ENCODE measurements at regions not wholly inside any gene's neighbourhood (a gene's known extent, or its start where the extent isn't known, plus 50 kb on each side); places are given as distances from the start of the nearest gene placed in this dataset.

DNA sequence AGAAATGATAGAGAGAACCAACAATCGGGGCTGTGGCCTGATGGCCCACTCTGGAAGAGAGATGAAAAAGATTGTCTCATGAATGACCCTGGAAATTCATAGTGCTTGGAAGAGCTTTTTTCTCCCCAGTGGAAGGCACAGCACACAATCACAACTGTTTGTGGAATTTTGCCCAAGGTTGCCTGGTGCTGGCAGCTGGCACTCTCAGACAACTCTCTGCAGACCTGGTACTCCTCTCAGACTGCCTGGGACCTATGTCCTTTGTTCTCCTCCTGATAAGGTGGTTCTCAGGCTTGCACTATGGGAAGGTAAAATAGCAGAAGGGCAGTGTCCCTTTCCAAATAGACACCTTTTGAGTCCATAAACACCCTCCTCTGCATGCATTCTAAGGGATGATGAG lies 144.1 kb upstream of the SEL1L start:
- no peak for TF ChIP-seq JUND (IDR thresholded peaks at IDR 0.05; ENCODE audit: low read depth)
- DNase-seq (ENCODE audit: low read depth in 1 of 2, low spot score in 1 of 2): no peak
- in situ Hi-C loops (cut with HindIII; ENCODE audit: low pct_unique_long_range_greater_than_20kb, low sequenced_read_pairs): no loop called here

DNA sequence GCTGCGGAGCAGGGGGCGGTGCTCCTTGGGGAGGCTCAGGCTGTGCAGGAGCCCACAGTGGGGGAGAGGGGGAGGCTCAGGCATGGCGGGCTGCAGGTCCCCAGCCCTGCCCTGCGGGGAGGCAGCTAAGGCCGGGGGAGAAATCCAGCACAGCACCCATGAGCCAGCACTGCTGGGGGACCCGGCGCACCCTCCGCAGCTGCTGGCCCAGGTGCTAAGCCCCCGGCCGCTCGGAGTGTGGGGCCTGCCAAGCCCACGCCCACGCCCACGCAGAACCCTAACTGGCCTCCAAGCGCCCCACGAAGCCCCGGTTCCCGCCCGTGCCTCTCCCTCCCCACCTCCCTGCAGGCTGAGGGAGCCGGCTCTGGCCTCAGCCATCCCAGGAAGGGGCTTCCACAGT lies 145.6 kb upstream of the SEL1L start:
- no peak for DNase-seq (ENCODE audit: low read depth in 1 of 2, low spot score in 1 of 2)
- TF ChIP-seq JUND (IDR thresholded peaks at IDR 0.05; ENCODE audit: low read depth): no peak
- in situ Hi-C loops (cut with HindIII; ENCODE audit: low pct_unique_long_range_greater_than_20kb, low sequenced_read_pairs): no loop called here

DNA sequence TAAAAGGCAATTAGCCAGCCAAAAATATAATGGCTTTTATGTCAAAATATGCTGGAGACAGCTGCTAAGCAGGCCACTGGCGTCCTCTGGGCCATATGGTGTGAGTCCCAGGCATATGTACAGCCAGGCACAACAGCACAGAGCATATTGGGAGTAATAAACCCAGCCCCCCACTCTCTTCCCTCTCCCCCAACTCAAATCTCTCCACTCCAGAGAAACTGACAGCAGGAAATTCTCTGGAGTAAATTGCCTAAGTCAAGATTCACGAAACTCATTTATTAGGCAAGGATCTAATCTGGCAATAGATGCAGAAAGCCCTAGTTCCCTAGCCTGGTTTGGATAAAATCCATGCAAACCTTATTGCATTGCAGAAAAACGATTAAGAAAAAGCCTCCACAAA lies 147.9 kb upstream of the SEL1L start:
- in situ Hi-C loops (cut with HindIII; ENCODE audit: low pct_unique_long_range_greater_than_20kb, low sequenced_read_pairs): no loop called here

DNA sequence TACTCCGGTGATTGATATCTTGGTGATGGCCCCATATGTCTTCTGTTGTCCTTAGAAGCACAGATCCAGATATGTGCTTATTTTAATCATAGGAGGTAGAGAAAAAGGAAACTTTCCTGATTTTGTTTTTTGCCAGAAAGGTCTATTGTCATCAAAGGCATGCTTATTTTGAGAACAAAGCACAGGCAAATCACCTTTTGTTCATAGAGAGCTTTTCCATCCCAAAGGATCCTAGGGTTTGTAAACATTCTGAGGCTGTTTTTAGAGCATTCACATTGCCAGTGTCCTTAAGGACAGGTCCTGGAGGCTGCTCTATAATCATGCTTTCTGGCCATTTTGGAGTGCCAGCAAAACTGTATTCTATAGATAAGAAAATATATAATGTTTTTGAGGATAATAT lies 148.5 kb upstream of the SEL1L start:
- in situ Hi-C loops (cut with HindIII; ENCODE audit: low pct_unique_long_range_greater_than_20kb, low sequenced_read_pairs): no loop called here
- TF ChIP-seq JUND (IDR thresholded peaks at IDR 0.05; ENCODE audit: low read depth): no peak
- no peak for DNase-seq (ENCODE audit: low read depth in 1 of 2, low spot score in 1 of 2)

More for the DNA sequence above, 147.9 kb upstream of the SEL1L start:
- no peak for DNase-seq (ENCODE audit: low read depth in 1 of 2, low spot score in 1 of 2)
- TF ChIP-seq JUND (IDR thresholded peaks at IDR 0.05; ENCODE audit: low read depth): no peak

DNA sequence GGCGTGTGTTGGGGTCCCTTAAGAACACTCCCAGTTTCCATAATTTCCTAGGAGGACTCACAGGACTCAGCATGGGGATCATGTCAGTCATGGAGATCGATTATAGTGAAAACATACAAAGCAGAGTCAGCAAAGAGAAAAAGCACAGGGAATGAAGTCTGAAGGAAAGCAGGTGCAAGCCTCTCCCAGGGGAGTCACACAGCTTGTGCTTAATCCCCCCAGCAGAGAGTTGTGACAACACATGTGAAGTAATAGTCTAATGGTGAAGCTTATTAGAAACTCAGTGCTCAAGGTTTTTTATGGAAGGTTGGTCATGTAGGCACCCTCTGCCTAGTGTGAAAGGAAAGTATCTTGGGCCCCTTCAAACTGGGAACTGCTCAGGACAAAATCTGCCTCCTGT lies 149.0 kb upstream of the SEL1L start:
- no peak for TF ChIP-seq JUND (IDR thresholded peaks at IDR 0.05; ENCODE audit: low read depth)
- in situ Hi-C loops (cut with HindIII; ENCODE audit: low pct_unique_long_range_greater_than_20kb, low sequenced_read_pairs): no loop called here
- DNase-seq (ENCODE audit: low read depth in 1 of 2, low spot score in 1 of 2): no peak

DNA sequence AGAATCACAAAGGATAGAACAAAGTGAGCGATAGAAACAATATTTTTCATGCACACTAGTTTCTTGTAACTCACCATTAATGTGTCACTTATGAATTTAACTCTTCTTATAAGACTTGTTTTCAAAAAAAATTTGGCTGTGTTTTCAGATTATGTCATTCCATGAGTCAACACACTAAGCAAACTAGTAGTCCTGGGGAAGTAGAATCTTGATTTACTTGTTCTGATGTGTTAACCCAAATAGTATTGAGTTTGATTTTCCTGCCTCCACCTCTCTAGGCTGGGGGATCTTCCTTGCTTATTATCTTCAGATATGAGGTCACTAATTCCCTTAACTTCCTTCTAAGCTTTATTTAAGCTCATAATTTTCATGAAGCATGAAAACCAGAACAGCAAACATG lies 151.0 kb upstream of the SEL1L start:
- in situ Hi-C loops (cut with HindIII; ENCODE audit: low pct_unique_long_range_greater_than_20kb, low sequenced_read_pairs): no loop called here
- TF ChIP-seq JUND (IDR thresholded peaks at IDR 0.05; ENCODE audit: low read depth): no peak
- peak in 1 of 2 experiments; percentile 65 for DNase-seq (ENCODE audit: low read depth in 1 of 2, low spot score in 1 of 2)

DNA sequence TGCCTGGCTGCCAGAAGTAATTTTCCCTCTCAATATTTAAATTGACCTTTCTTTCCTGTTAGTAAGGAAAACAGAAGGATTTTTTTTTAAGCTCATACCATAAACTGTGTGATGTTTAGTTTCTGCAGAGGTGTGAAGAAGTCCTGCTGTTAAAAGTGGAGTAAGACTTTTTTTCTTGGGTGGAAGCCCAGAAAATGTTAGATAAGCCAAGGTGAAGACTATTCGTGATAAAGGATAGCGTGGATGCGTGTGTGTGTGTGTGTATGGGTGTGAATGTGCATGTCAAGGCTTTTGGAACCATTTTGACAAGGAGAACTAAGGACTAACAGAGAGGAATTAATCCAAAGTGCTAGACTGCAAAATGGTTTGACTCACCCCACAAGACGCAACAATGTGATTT lies 152.9 kb upstream of the SEL1L start:
- in situ Hi-C loops (cut with HindIII; ENCODE audit: low pct_unique_long_range_greater_than_20kb, low sequenced_read_pairs): no loop called here
- TF ChIP-seq JUND (IDR thresholded peaks at IDR 0.05; ENCODE audit: low read depth): no peak
- no peak for DNase-seq (ENCODE audit: low read depth in 1 of 2, low spot score in 1 of 2)

DNA sequence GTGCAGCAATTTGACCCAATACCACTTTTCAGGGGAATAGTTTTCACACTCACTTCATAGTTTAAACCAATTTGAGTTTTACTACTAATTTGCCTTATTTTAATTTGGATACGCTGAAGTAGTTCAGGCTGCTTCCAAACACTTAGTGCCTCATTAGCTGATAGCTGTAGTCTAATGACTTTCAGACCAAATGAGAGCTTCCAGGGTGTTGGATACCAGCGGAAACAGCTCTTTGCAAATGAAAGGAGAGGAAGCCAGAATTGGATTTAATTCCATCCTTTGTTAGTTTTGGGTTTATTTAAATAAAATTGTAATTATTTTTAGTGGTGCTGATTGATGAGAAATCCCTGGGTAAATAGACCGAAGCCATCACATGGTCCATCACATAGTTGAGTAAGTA lies 158.3 kb upstream of the SEL1L start:
- in situ Hi-C loops (cut with HindIII; ENCODE audit: low pct_unique_long_range_greater_than_20kb, low sequenced_read_pairs): no loop called here
- TF ChIP-seq JUND (IDR thresholded peaks at IDR 0.05; ENCODE audit: low read depth): no peak
- DNase-seq (ENCODE audit: low read depth in 1 of 2, low spot score in 1 of 2): no peak

DNA sequence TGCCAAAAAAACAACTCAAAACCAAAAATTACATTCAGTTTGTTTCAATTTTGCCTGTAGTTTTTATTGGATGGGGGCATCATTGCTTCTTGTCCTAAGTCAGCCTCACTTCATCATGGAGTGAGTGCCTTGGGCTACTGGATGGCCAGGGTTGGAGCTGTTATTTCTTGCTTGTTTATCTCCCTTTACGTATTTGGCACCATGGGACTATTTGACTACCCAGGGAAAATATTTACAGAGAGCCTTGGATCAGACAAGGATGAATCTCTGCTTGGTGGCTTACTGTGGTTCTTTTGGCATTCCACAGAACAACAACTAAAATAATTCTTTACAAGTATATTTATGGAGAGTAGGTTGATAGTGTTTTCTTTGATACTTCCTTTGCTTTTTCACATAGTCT lies 160.8 kb upstream of the SEL1L start:
- in situ Hi-C loops (cut with HindIII; ENCODE audit: low pct_unique_long_range_greater_than_20kb, low sequenced_read_pairs): no loop called here
- TF ChIP-seq JUND (IDR thresholded peaks at IDR 0.05; ENCODE audit: low read depth): no peak
- peak in 1 of 2 experiments; percentile 64 for DNase-seq (ENCODE audit: low read depth in 1 of 2, low spot score in 1 of 2)

DNA sequence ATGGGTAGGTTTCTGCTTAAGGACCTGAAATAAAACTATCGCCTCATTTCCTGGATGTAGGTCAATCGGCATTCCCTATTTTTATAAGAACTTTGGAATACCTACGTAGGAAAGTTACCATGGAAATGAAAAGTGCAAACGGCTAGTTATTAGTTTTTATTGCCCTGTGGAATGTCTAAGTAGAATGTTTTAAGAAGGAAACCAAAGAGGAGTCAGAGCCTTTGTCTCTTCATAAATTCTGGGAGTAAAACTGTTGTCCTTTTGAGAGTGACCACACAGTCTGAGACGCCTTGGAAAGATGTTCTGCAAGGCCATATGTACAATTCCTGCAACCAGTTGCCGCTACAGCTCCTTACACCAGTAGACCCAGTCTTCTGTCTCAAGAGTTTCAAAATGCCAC lies 176.0 kb upstream of the SEL1L start:
- in situ Hi-C loops (cut with HindIII; ENCODE audit: low pct_unique_long_range_greater_than_20kb, low sequenced_read_pairs): no loop called here
- DNase-seq (ENCODE audit: low read depth in 1 of 2, low spot score in 1 of 2): no peak
- TF ChIP-seq JUND (IDR thresholded peaks at IDR 0.05; ENCODE audit: low read depth): no peak

DNA sequence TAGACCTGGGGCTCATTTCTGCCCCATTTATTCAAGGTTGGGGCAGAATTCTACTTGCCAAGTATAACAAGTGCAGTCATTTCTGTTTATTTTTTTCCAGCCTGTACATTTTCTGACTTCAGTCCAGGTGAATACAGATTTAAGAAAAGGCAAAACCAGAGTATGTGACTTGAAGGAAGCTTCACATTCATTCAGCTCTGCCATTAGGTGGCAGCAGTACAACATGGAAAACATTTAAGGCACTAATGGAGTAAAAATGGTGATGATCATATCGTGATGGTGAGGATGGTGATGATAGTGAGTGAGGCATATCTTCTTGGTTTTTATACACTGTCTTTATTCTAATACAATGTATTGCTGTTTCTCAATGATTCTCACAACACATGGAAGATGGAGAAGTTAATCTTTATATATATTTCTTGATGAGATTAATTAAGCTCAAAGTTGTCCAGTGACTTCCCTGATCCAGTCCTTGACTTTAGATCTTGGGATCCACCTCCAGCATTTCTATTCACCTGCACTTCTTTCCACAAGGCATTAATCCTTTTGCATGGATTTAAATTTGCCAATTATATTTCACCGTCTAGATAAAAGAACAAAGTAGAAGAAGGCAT lies 176.7 kb upstream of the SEL1L start:
- in situ Hi-C loops (cut with HindIII; ENCODE audit: low pct_unique_long_range_greater_than_20kb, low sequenced_read_pairs): no loop called here
- no peak for TF ChIP-seq JUND (IDR thresholded peaks at IDR 0.05; ENCODE audit: low read depth)
- peak; percentile 31 to 80 for DNase-seq (ENCODE audit: low read depth in 1 of 2, low spot score in 1 of 2)

DNA sequence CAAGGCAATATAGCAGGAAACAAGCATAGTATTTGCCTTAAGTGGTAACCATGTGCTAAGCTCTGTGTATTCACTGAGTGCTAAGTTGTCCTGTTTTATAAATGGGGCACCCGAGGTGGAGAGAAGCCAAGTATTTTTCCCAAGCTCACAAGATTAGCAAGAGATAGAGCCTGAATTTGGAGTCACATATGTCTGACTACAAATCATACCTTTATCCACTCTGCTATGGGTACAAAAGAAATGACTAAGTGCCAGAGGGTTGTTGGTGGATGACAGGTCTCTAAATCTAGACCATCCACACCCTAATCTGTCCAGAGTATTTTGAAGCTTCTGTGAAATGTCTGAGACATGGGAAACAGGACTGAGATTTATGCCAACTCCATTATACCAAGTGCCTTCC lies 182.1 kb upstream of the SEL1L start:
- in situ Hi-C loops (cut with HindIII; ENCODE audit: low pct_unique_long_range_greater_than_20kb, low sequenced_read_pairs): no loop called here
- no peak for TF ChIP-seq JUND (IDR thresholded peaks at IDR 0.05; ENCODE audit: low read depth)
- DNase-seq (ENCODE audit: low read depth in 1 of 2, low spot score in 1 of 2): no peak

DNA sequence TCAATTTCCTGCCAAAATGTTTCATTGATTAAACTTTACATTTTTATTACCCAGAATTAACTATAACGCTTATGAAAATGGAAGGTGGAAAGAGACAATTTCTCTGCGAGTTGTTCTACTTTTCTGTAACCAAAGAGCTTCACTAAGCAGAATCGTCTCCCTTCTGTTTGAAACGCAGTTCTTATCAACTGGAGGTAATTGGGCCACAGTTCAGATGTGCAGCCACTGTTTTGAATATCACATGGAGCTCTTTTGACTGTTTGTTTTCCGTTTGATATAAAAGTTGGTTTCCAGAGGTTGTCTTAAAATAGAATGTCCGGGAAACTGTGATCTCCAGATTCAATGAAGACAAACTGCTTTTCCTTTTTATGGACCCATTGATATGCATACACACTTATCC lies 183.3 kb upstream of the SEL1L start:
- no peak for DNase-seq (ENCODE audit: low read depth in 1 of 2, low spot score in 1 of 2)
- TF ChIP-seq JUND (IDR thresholded peaks at IDR 0.05; ENCODE audit: low read depth): no peak
- in situ Hi-C loops (cut with HindIII; ENCODE audit: low pct_unique_long_range_greater_than_20kb, low sequenced_read_pairs): no loop called here

DNA sequence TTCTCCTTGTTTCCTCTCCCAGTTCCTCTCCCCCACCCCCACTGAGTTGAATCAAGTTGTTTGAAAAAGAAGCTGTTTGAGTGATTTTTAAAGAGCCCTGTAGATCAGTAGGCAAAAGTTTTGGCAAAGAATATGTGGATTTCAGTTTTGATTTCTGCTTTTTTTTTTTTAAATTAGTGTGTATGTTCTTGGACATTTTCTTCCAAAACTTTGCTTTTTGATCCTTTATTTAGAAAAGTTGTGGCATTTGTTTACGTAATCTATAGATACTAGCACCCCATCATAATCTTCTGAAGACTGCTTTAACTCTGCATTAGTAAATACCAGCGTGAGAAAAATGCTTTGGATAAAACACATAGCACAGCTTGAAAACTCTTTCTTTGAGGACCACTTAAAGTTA lies 190.3 kb upstream of the SEL1L start:
- no peak for TF ChIP-seq JUND (IDR thresholded peaks at IDR 0.05; ENCODE audit: low read depth)
- in situ Hi-C loops (cut with HindIII; ENCODE audit: low pct_unique_long_range_greater_than_20kb, low sequenced_read_pairs): no loop called here
- no peak for DNase-seq (ENCODE audit: low read depth in 1 of 2, low spot score in 1 of 2)

Measured in T47D (cell line).